K562 (cell line): ENCODE measurements at regions not wholly inside any gene's neighbourhood (a gene's known extent, or its start where the extent isn't known, plus 50 kb on each side); places are given as distances from the start of the nearest gene placed in this dataset.

Experiments used
- ATAC-seq: fragments of 200-7000 bp; cut with Tn5 transposase; 3 replicates; pipeline ENCODE4 v1.9.1; 2020; ENCODE audit warnings: moderate library complexity
- BruUV-seq: library from RNA; stranded (reverse); fragments of 400-500 nt; replicated peaks from 2 replicates; lab custom pipeline; 2021; lab: Mats Ljungman, UMichigan
- CTCF ChIA-PET: fragments of 300-600 bp; formaldehyde crosslinking; extraction: SDS; loops from one replicate; lab custom pipeline; 2021; ENCODE audit warnings: low intra/inter-chr PET ratio; lab: Yijun Ruan, JAX
- POLR2A ChIA-PET: fragments of 300-600, 350-650 bp; sonication (Branson Sonifier 250); formaldehyde crosslinking; extraction: SDS; loops from one replicate; lab custom pipeline; 2021; ENCODE audit warnings: antibody characterized with exemption, inconsistent platforms; lab: Yijun Ruan, JAX
- DNase-seq, 4 experiments: peaks; one replicate each; pipeline versions ENCODE4 v3.0.0 to v3.0.0-alpha.2; 2011 to 2018; ENCODE audit warnings: low spot score in 3 of 4, mixed read lengths in 3 of 4; ENCODE audit errors: extremely low read depth in 1 of 4
- FAIRE-seq: peaks from 2 replicates; lab custom pipeline; 2011; peaks lifted over from hg19 to GRCh38; lab: Jason Lieb, UNC
- H2AFZ ChIP-seq: 2 replicates; pipeline ENCODE4 v1.6.0; 2011; ENCODE audit warnings: low read depth, low read length, control low read depth, inconsistent platforms
- H3K27ac ChIP-seq: fragments of 200-600 bp; 3 replicates; pipeline ENCODE4 v1.8.0; 2011; ENCODE audit warnings: low read depth, mild to moderate bottlenecking, control low read depth, inconsistent platforms, low read length, moderate library complexity, mixed read lengths; ENCODE audit errors: extremely low read depth
- H3K27me3 ChIP-seq, 2 experiments: fragments of 300-600 bp in 1 of 2; 2 replicates in 1 of 2; 3 replicates in 1 of 2; pipeline versions ENCODE4 v1.6.0 to v1.8.0; 2011; ENCODE audit warnings: inconsistent platforms in 2 of 2, low read length in 2 of 2, mild to moderate bottlenecking in 1 of 2, mixed read lengths in 1 of 2, moderate library complexity in 1 of 2; ENCODE audit not compliant: control insufficient read depth in 2 of 2, insufficient read depth in 2 of 2
- H3K36me3 ChIP-seq: fragments of 300-600 bp; 3 replicates; pipeline ENCODE4 v1.8.0; 2011; ENCODE audit warnings: mild to moderate bottlenecking, low read length, inconsistent platforms; ENCODE audit not compliant: control insufficient read depth, insufficient read depth
- H3K4me1 ChIP-seq, 2 experiments: fragments of 200-600 bp in 1 of 2; replicated peaks in 1 of 2; 2 replicates in 1 of 2; 3 replicates in 1 of 2; pipeline versions ENCODE4 v1.5.1 to v1.8.0; 2011; ENCODE audit warnings: inconsistent platforms in 2 of 2, low read length in 2 of 2, mild to moderate bottlenecking in 1 of 2, mixed read lengths in 1 of 2, moderate library complexity in 1 of 2; ENCODE audit not compliant: control insufficient read depth in 2 of 2, insufficient read depth in 2 of 2
- H3K4me2 ChIP-seq: 2 replicates; pipeline ENCODE4 v1.6.1; 2011; ENCODE audit warnings: low read length, control low read depth, inconsistent platforms, mixed read lengths; ENCODE audit not compliant: insufficient read depth
- H3K4me3 ChIP-seq: fragments of 200-600 bp; sonication (generic), shearing (Covaris generic); 2 replicates; pipeline ENCODE4 v1.5.1; 2016; ENCODE audit warnings: control low read depth, inconsistent platforms
- H3K79me2 ChIP-seq: fragments of 200-600 bp; 3 replicates; pipeline ENCODE4 v1.8.0; 2011; ENCODE audit warnings: low read length, inconsistent platforms; ENCODE audit not compliant: control insufficient read depth, insufficient read depth
- H3K9ac ChIP-seq, 2 experiments: 2 replicates each; pipeline versions ENCODE4 v1.6.0 to v1.6.1; 2011; ENCODE audit warnings: low read depth in 2 of 2, low read length in 2 of 2, control low read depth in 1 of 2, inconsistent platforms in 1 of 2, mild to moderate bottlenecking in 1 of 2, mixed read lengths in 1 of 2; ENCODE audit not compliant: insufficient read depth in 1 of 2
- H3K9me1 ChIP-seq: one replicate; pipeline ENCODE4 v1.6.0; 2011; ENCODE audit warnings: inconsistent platforms, mild to moderate bottlenecking, low read length, moderate library complexity; ENCODE audit not compliant: control insufficient read depth, insufficient read depth
- H3K9me3 ChIP-seq: replicated peaks from 2 replicates; pipeline ENCODE4 v1.5.1; 2011; ENCODE audit warnings: low read depth, low read length, inconsistent platforms; ENCODE audit not compliant: control insufficient read depth, insufficient read depth
- H4K20me1 ChIP-seq: replicated peaks from 2 replicates; pipeline ENCODE4 v1.6.1; 2011; ENCODE audit warnings: low read length, inconsistent platforms, mixed read lengths; ENCODE audit not compliant: control insufficient read depth, insufficient read depth
- BRF1 ChIP-seq: IDR thresholded peaks from 3 replicates; pipeline ENCODE4 v1.6.1; 2011; ENCODE audit warnings: borderline replicate concordance, mild to moderate bottlenecking; ENCODE audit not compliant: insufficient read length; ENCODE audit errors: extremely low read depth
- HNRNPUL1 ChIP-seq: fragments of 200-400 bp; formaldehyde crosslinking; IDR thresholded peaks from 2 replicates; pipeline ENCODE4 v1.6.1; 2017; ENCODE audit warnings: low read length
- OTX1 ChIP-seq: fragments of 450-650 bp; formaldehyde crosslinking; IDR thresholded peaks from 2 replicates; pipeline ENCODE4 v1.4.0; 2022; ENCODE audit warnings: mild to moderate bottlenecking
- PHB ChIP-seq: fragments of 250-450 bp; sonication (Bioruptor Pico); IDR thresholded peaks from 2 replicates; pipeline ENCODE4 v1.5.0; 2021
- RERE ChIP-seq: sonication (generic); formaldehyde crosslinking; IDR thresholded peaks from 2 replicates; pipeline ENCODE4 v1.8.0; 2023; ENCODE audit warnings: missing genetic modification reagents, mild to moderate bottlenecking, borderline replicate concordance
- SMARCE1 ChIP-seq: fragments of 450-650 bp; IDR thresholded peaks from 2 replicates; pipeline ENCODE4 v1.7.1; 2016; ENCODE audit warnings: mild to moderate bottlenecking
- SNRNP70 ChIP-seq: fragments of 200-400 bp; formaldehyde crosslinking; optimal IDR thresholded peaks from 2 replicates; pipeline ENCODE3; 2017; ENCODE audit warnings: low read depth, low read length
- STAG1 ChIP-seq: sonication (generic); formaldehyde crosslinking; IDR thresholded peaks from 2 replicates; pipeline ENCODE4 v1.5.0; 2020; ENCODE audit warnings: missing genetic modification reagents, borderline replicate concordance
- ZKSCAN8 ChIP-seq: fragments of 200-800 bp; sonication (Bioruptor generic); IDR thresholded peaks from 2 replicates; pipeline ENCODE4 v1.6.1; 2016; ENCODE audit warnings: missing genetic modification characterization, missing compliant biosample characterization
- WGBS: fragments of 100-300 bp; shearing (Covaris generic); methylation state at CpG from one replicate; pipeline ENCODE4 v1.1.6; 2016; ENCODE audit warnings: low coverage, mixed read lengths; ENCODE audit not compliant: insufficient coverage; ENCODE audit errors: missing lambda C conversion rate; 5-methylcytosine and 5-hydroxymethylcytosine counted together
- in situ Hi-C: fragments of 300-500 bp; cut with MboI; formaldehyde crosslinking; loops from 4 replicates; pipeline ENCODE4 v1.15.0; 2018; ENCODE audit warnings: inconsistent platforms, mixed read lengths
- intact Hi-C: fragments of 100-400 bp; cut with micrococcal nuclease; formaldehyde crosslinking; loops from 2 replicates; pipeline ENCODE4 v1.14.2; 2022

GRCh38 chr2:11968521-11968920 is 222.1 kb downstream of the LPIN1 start:
- no peaks in the 10 kb centered on the region for H3K36me3 ChIP-seq
- in situ Hi-C loops = no loop called here
- FAIRE-seq (no peak), DNase-seq (no peak)
- WGBS = 17% methylated on average over 5 of the region's 5 CpGs
- no TSS peak for BruUV-seq
- 0 out of 2 replicates have a peak, but pooled peaks have one; percentile 9 for TF ChIP-seq HNRNPUL1
- TF ChIP-seq OTX1 (CRISPR knock-in tag) = no peak
- TF ChIP-seq PHB (CRISPR knock-in tag) = no peak
- no peak for TF ChIP-seq BRF1
- TF ChIP-seq SNRNP70 = no peak
- TF ChIP-seq SMARCE1 = no peak
- 0 out of 2 replicates have a peak, but pooled peaks have one; percentile 14 for TF ChIP-seq RERE (CRISPR knock-in tag)
- TF ChIP-seq STAG1 = no peak
- TF ChIP-seq ZKSCAN8 (CRISPR knock-in tag) = no peak; the same call in 1 of the 2 replicates
- TF ChIP-seq, all 486 proteins: peak for 2
- ATAC-seq = no peak
- Histone ChIP-seq H3K9me1 (no peaks in the 10 kb centered on the region), H2AFZ (0 out of 2 replicates have a peak overlapping the region, but pooled peaks have one; percentile 1), H3K27me3 (no peaks in the 10 kb centered on the region), H3K9me3 (peaks cover 2% of the 10 kb centered on the region; the same call in 1 of the 2 replicates), H4K20me1 (no peaks in the 10 kb centered on the region), H3K4me2 (peak overlapping the region; percentile 38; the same call in 1 of the 2 replicates), H3K9ac (no peak overlapping the region), H3K4me1 (peaks cover 4 to 25% of the 10 kb centered on the region in 2 experiments; a peak in 4 of 5 replicates), H3K79me2 (no peaks in the 10 kb centered on the region), H3K27ac (peak overlapping the region; percentile 42; the same call in 2 of the 3 replicates), H3K4me3 (no peak overlapping the region)
- ChIA-PET CTCF (interaction anchor here (0.6 kb wide), 1 partner anchor 81 kb away, joined by 3 read pairs; no protein-coding TSS in a partner anchor), POLR2A (interaction anchor here (0.8 to 1.4 kb wide), 8 partner anchors 8 to 28 kb away, joined by 3 to 9 read pairs (median 4); no protein-coding TSS in a partner anchor)
- intact Hi-C loops = loop anchor here (1.0 to 10.0 kb wide), 4 partner anchors 27 to 749 kb away; partner anchors contain the start of gene TRIB2
